Retinal pigment epithelial cell (primary cell): ENCODE measurements at regions not wholly inside any gene's neighbourhood (a gene's known extent, or its start where the extent isn't known, plus 50 kb on each side); places are given as distances from the start of the nearest gene placed in this dataset.

Experiments
- DNase-seq: peaks from one replicate; pipeline ENCODE4 v3.0.0-alpha.2; 2010; ENCODE audit warnings: low read depth
- H3K4me3 ChIP-seq: 2 replicates; pipeline ENCODE4 v1.5.1; 2011; ENCODE audit warnings: mild to moderate bottlenecking, low read length, control low read depth, moderate library complexity
- TF ChIP-seq, protein P1 (sequence below): conservative IDR thresholded peaks from 2 replicates; pipeline ENCODE4 v1.5.1; 2011; ENCODE audit warnings: low read depth, low read length, control low read depth, inconsistent platforms

DNA sequence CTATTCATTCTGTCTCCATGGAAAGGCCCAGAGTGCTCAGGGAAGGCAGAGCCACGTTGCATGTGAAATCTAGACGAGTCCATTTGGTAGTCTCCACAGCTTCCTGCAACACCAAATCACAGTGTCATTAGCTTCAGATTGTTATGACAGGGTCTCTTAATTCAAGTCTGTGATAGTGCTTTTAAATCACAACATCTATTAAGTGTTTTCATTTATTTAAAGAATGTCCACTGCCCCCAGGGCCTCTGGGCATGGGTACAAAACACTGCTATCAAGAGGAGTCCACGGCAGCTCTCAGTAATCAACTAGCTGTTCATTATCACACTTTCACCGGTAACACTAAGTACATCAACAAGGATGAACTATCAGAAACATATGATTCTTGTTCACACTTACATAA is 455.9 kb upstream of the JARID2 start:
- DNase-seq: no peak
- TF ChIP-seq, protein P1, sequence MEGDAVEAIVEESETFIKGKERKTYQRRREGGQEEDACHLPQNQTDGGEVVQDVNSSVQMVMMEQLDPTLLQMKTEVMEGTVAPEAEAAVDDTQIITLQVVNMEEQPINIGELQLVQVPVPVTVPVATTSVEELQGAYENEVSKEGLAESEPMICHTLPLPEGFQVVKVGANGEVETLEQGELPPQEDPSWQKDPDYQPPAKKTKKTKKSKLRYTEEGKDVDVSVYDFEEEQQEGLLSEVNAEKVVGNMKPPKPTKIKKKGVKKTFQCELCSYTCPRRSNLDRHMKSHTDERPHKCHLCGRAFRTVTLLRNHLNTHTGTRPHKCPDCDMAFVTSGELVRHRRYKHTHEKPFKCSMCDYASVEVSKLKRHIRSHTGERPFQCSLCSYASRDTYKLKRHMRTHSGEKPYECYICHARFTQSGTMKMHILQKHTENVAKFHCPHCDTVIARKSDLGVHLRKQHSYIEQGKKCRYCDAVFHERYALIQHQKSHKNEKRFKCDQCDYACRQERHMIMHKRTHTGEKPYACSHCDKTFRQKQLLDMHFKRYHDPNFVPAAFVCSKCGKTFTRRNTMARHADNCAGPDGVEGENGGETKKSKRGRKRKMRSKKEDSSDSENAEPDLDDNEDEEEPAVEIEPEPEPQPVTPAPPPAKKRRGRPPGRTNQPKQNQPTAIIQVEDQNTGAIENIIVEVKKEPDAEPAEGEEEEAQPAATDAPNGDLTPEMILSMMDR: no peak

GRCh38 chr6:14790976-14791375 is 454.9 kb upstream of the JARID2 start:
- no peak overlapping the region for H3K4me3 ChIP-seq
- TF ChIP-seq, protein P1: no peak
- DNase-seq: no peak

More for the DNA sequence above, 455.9 kb upstream of the JARID2 start:
- H3K4me3 ChIP-seq: no peak overlapping the region

DNA sequence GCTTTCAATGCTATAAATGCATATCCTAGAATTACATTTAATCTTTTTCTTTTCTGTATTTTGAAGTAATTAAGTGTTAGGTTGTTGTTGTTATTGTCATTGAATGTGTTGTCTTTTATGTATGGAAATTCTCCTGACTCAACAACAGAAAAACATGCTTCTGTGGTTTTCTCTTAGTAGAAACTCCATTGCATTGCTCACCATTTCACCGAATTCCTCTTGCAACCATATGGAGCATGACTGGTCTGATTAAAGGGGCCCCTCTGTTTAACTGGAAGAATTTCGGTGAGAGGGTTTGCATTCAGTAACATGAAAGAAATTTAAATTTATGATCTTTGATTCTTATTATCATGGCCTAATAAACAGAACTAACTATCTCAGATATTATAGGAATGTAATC is 454.3 kb upstream of the JARID2 start:
- DNase-seq: no peak
- TF ChIP-seq, protein P1: no peak
- no peak overlapping the region for H3K4me3 ChIP-seq

DNA sequence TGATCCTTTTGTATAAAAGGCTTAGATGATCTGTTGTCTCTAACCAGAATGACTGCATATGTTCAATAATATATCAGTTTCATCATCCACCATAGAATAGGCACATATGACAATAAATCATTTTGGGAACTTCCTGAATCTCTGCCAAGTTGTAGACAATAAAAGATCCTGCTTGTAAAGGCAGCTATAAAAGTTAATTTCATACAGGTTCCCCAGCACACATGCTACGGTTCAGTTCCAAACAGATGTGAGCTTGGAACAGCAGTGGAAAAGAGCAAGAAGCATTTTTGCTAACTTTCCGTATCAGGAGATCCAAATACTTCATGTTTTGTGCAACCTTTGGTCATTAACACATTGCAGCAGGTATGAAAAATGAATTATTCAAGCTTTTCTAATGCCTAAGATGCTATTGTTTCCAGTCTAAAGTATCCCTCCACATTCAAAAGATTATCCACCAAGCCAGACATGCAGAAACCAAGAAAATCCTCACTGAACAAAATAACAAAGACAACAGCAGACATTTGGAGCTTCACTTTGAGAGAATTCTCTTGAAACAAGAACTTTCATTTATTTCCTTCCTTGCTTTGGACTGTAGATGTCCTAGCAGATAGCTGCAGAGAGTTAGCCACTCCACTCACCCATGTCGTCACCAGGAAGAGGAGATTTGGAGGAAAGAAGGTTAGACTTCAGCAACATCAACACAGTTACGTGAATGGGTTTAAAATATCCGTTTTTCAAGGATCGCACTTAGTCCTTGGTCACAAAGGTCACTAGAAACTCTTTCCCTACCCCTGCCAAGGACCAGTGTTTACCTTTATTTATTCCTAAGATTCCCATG is 453.5 kb upstream of the JARID2 start:
- TF ChIP-seq, protein P1: no peak
- no peak for DNase-seq
- no peak overlapping the region for H3K4me3 ChIP-seq

- TF ChIP-seq, protein P1: no peak
- H3K4me3 ChIP-seq: no peak overlapping the region
- DNase-seq: no peak
These were observed 450.4 kb upstream of the JARID2 start for GRCh38 chr6:14795451-14795850.

GRCh38 chr6:14796974-14797762 is 448.7 kb upstream of the JARID2 start:
- TF ChIP-seq, protein P1: no peak
- H3K4me3 ChIP-seq: no peak overlapping the region
- no peak for DNase-seq
